HCT116 (cell line): ENCODE measurements at regions not wholly inside any gene's neighbourhood (a gene's known extent, or its start where the extent isn't known, plus 50 kb on each side); places are given as distances from the start of the nearest gene placed in this dataset.

Experiments used
- ATAC-seq: fragments of 200-7000 bp; cut with Tn5 transposase; 2 replicates; pipeline ENCODE4 v1.9.1; 2020; ENCODE audit warnings: mild to moderate bottlenecking, moderate library complexity
- BruUV-seq: library from RNA; stranded (reverse); fragments of 400-500 nt; replicated peaks from 2 replicates; lab custom pipeline; 2021; lab: Mats Ljungman, UMichigan
- CTCF ChIA-PET: fragments of 300-600 bp; sonication (Branson Sonifier 250); formaldehyde crosslinking; loops from one replicate; lab custom pipeline; 2021; ENCODE audit warnings: antibody characterized with exemption; lab: Charles Lee
- POLR2A ChIA-PET: fragments of 300-600, 350-600 bp; sonication (Branson Sonifier 250); formaldehyde crosslinking; loops from one replicate; lab custom pipeline; 2021; ENCODE audit warnings: antibody characterized with exemption; lab: Charles Lee
- RAD21 ChIA-PET, 2 experiments: fragments of 300-600 bp; sonication (Branson Sonifier 250); formaldehyde crosslinking; loops; one replicate each; lab custom pipeline; 2023; ENCODE audit warnings: low total read pairs in 2 of 2; ENCODE audit not compliant: uncharacterized antibody in 2 of 2, unreplicated experiment in 2 of 2, low non-redundant PET in 1 of 2; lab: Charles Lee
- DNase-seq: peaks from one replicate; pipeline ENCODE4 v3.0.0-alpha.2; 2010; ENCODE audit warnings: low read depth, low spot score
- H2AFZ ChIP-seq: fragments of 200-600 bp; shearing (Covaris generic), sonication (generic); 2 replicates; pipeline ENCODE4 v1.6.1; 2017; ENCODE audit warnings: low read depth, mixed run types, mixed read lengths, antibody characterized with exemption, low read length; ENCODE audit not compliant: poor library complexity, severe bottlenecking
- H3K27ac ChIP-seq: 2 replicates; pipeline ENCODE4 v1.5.1; 2012; ENCODE audit warnings: low read depth, low read length
- H3K27me3 ChIP-seq: fragments of 200-600 bp; sonication (generic); 2 replicates; pipeline ENCODE4 v1.6.1; 2016; ENCODE audit warnings: mixed run types, low read length, mixed read lengths; ENCODE audit not compliant: insufficient read depth
- H3K36me3 ChIP-seq, 2 experiments: fragments of 200-500 bp in 1 of 2; fragments of 200-600 bp in 1 of 2; sonication (Bioruptor generic) in 1 of 2; sonication (generic) in 1 of 2; 2 replicates each; pipeline versions ENCODE4 v1.5.1 to v1.6.1; 2014 to 2016; ENCODE audit warnings: low read length in 2 of 2, inconsistent platforms in 1 of 2, mixed read lengths in 1 of 2, mixed run types in 1 of 2; ENCODE audit not compliant: insufficient read depth in 2 of 2, control insufficient read depth in 1 of 2
- H3K4me1 ChIP-seq, 2 experiments: fragments of 200-600 bp in 1 of 2; sonication (generic) in 1 of 2; 2 replicates each; pipeline versions ENCODE4 v1.5.1 to v1.6.1; 2012 to 2017; ENCODE audit warnings: low read length in 2 of 2, inconsistent platforms in 1 of 2, mild to moderate bottlenecking in 1 of 2, mixed read lengths in 1 of 2, mixed run types in 1 of 2, moderate library complexity in 1 of 2; ENCODE audit not compliant: insufficient read depth in 2 of 2, control insufficient read depth in 1 of 2
- H3K4me2 ChIP-seq: fragments of 200-600 bp; sonication (generic); 2 replicates; pipeline ENCODE4 v1.6.1; 2017; ENCODE audit warnings: mixed run types, low read length, mixed read lengths
- H3K4me3 ChIP-seq, 2 experiments: fragments of 200-600 bp in 1 of 2; sonication (generic) in 1 of 2; replicated peaks in 1 of 2; 2 replicates each; pipeline ENCODE4 v1.5.1; 2011 to 2016; ENCODE audit warnings: low read length in 2 of 2, control low read depth in 1 of 2, low read depth in 1 of 2, mild to moderate bottlenecking in 1 of 2, mixed read lengths in 1 of 2, mixed run types in 1 of 2
- H3K79me2 ChIP-seq: fragments of 200-600 bp; sonication (generic); 2 replicates; pipeline ENCODE4 v1.6.1; 2017; ENCODE audit warnings: mild to moderate bottlenecking, mixed run types, low read length, moderate library complexity, mixed read lengths; ENCODE audit not compliant: insufficient read depth
- H3K9ac ChIP-seq: fragments of 200-600 bp; sonication (generic); 2 replicates; pipeline ENCODE4 v1.6.1; 2016; ENCODE audit warnings: low read length, mixed read lengths
- H3K9me2 ChIP-seq: fragments of 200-600 bp; sonication (generic), shearing (Covaris generic); 2 replicates; pipeline ENCODE4 v1.6.1; 2017; ENCODE audit warnings: mixed run types, mild to moderate bottlenecking, moderate library complexity; ENCODE audit not compliant: insufficient read depth
- H3K9me3 ChIP-seq, 2 experiments: fragments of 200-500 bp in 1 of 2; fragments of 200-600 bp in 1 of 2; sonication (Bioruptor generic) in 1 of 2; sonication (generic) in 1 of 2; 2 replicates each; pipeline ENCODE4 v1.6.1; 2014 to 2017; ENCODE audit warnings: low read length in 2 of 2, mixed read lengths in 2 of 2, inconsistent platforms in 1 of 2, low read depth in 1 of 2, mild to moderate bottlenecking in 1 of 2, mixed run types in 1 of 2, moderate library complexity in 1 of 2; ENCODE audit not compliant: control insufficient read depth in 1 of 2, insufficient read depth in 1 of 2
- H4K20me1 ChIP-seq: fragments of 200-600 bp; sonication (generic), shearing (Covaris generic); 2 replicates; pipeline ENCODE4 v1.6.1; 2017; ENCODE audit warnings: mixed run types, mild to moderate bottlenecking, moderate library complexity; ENCODE audit not compliant: insufficient read depth
- ATF3 ChIP-seq: IDR thresholded peaks from 2 replicates; pipeline ENCODE4 v1.6.1; 2012
- FOSL1 ChIP-seq: IDR thresholded peaks from 2 replicates; pipeline ENCODE4 v1.6.1; 2012; ENCODE audit warnings: low read depth
- JUND ChIP-seq: IDR thresholded peaks from 2 replicates; pipeline ENCODE4 v1.6.1; 2012
- POLR2A ChIP-seq: IDR thresholded peaks from 2 replicates; pipeline ENCODE4 v1.7.0; 2011; ENCODE audit warnings: borderline replicate concordance; ENCODE audit not compliant: insufficient read depth, insufficient read length; ENCODE audit errors: extremely low read depth
- POLR2AphosphoS5 ChIP-seq: IDR thresholded peaks from 2 replicates; pipeline ENCODE4 v1.6.1; 2011; ENCODE audit warnings: mild to moderate bottlenecking, low read depth, low read length, moderate library complexity
- SP1 ChIP-seq: IDR thresholded peaks from 2 replicates; pipeline ENCODE4 v1.6.1; 2012; ENCODE audit warnings: low read depth
- SRF ChIP-seq: IDR thresholded peaks from 2 replicates; pipeline ENCODE4 v1.6.1; 2012; ENCODE audit warnings: low read depth
- TCF7L2 ChIP-seq: IDR thresholded peaks from 2 replicates; pipeline ENCODE4 v1.7.0; 2011; ENCODE audit warnings: borderline replicate concordance, inconsistent platforms; ENCODE audit not compliant: insufficient read depth, insufficient read length; ENCODE audit errors: extremely low read depth
- YY1 ChIP-seq: IDR thresholded peaks from 2 replicates; pipeline ENCODE4 v1.6.1; 2011; ENCODE audit warnings: low read length, low read depth, moderate library complexity, mild to moderate bottlenecking; ENCODE audit not compliant: insufficient replicate concordance; ENCODE audit errors: extremely low read depth
- ZBTB33 ChIP-seq: IDR thresholded peaks from 2 replicates; pipeline ENCODE4 v1.6.1; 2011; ENCODE audit warnings: mild to moderate bottlenecking, low read length, moderate library complexity; ENCODE audit not compliant: insufficient replicate concordance; ENCODE audit errors: extremely low read depth
- ZFX ChIP-seq: fragments of 450-650 bp; IDR thresholded peaks from 2 replicates; pipeline ENCODE4 v1.6.1; 2017
- ZNF274 ChIP-seq: fragments of 200-500 bp; sonication (Bioruptor generic); IDR thresholded peaks from 2 replicates; pipeline ENCODE4 v1.6.1; 2014; ENCODE audit warnings: mild to moderate bottlenecking, low read depth, low read length, inconsistent platforms
- intact Hi-C: fragments of 100-400 bp; cut with micrococcal nuclease; formaldehyde crosslinking; loops from 2 replicates; pipeline ENCODE4 v1.10.0; 2022

GRCh38 chr21:28602546-28602945, 390.1 kb downstream of the LTN1 start:
- Histone ChIP-seq H3K9ac (no peak overlapping the region), H3K27me3 (no peaks in the 10 kb centered on the region), H3K4me2 (no peak overlapping the region), H3K9me3 (peaks cover 7 to 21% of the 10 kb centered on the region in 2 experiments; a peak in 2 of 4 replicates), H3K36me3 (no peaks in the 10 kb centered on the region), H2AFZ (no peak overlapping the region), H3K4me1 (no peaks in the 10 kb centered on the region), H3K4me3 (no peak overlapping the region), H3K27ac (no peak overlapping the region), H3K9me2 (no peaks in the 10 kb centered on the region), H4K20me1 (no peaks in the 10 kb centered on the region), H3K79me2 (no peaks in the 10 kb centered on the region)
- BruUV-seq = no TSS peak
- TF ChIP-seq SRF (no peak), ZFX (no peak), ZNF274 (no peak), TCF7L2 (no peak), YY1 (no peak), FOSL1 (no peak), POLR2AphosphoS5 (no peak), SP1 (no peak), JUND (no peak), ZBTB33 (no peak), ATF3 (no peak), POLR2A (no peak)
- ChIA-PET RAD21 (no interaction called here), POLR2A (no interaction called here), CTCF (no interaction called here)
- ATAC-seq = no peak
- intact Hi-C loops = no loop called here
- no peak for DNase-seq
